ENCODE measurements at regions not wholly inside any gene's neighbourhood (a gene's known extent, or its start where the extent isn't known, plus 50 kb on each side); places are given as distances from the start of the nearest gene placed in this dataset.

DNA sequence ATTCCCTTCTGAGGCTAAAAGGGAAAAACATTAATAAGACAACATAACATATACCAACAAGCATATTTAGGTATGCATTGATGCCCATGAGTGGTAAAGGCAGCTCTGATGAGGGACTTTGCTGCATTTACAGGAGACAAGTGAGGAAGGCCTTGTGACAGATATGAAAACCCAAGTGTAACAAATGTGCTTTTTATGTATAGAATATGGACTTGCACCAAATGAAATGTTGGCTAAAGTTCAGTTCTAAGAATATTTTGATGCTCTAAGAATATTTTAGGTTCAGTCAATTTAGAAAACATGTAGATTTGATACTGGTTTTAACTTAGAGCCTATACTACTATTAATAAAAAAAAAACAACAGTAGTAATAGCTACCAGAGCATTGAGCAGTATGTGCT is 424.7 kb downstream of the LMO4 start (continued):
- TF ChIP-seq, protein P1, sequence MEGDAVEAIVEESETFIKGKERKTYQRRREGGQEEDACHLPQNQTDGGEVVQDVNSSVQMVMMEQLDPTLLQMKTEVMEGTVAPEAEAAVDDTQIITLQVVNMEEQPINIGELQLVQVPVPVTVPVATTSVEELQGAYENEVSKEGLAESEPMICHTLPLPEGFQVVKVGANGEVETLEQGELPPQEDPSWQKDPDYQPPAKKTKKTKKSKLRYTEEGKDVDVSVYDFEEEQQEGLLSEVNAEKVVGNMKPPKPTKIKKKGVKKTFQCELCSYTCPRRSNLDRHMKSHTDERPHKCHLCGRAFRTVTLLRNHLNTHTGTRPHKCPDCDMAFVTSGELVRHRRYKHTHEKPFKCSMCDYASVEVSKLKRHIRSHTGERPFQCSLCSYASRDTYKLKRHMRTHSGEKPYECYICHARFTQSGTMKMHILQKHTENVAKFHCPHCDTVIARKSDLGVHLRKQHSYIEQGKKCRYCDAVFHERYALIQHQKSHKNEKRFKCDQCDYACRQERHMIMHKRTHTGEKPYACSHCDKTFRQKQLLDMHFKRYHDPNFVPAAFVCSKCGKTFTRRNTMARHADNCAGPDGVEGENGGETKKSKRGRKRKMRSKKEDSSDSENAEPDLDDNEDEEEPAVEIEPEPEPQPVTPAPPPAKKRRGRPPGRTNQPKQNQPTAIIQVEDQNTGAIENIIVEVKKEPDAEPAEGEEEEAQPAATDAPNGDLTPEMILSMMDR (IDR thresholded peaks at IDR 0.05), result no peak

GRCh38 chr1:87754139-87754538 is 425.5 kb downstream of the LMO4 start:
- H3K27ac Mint-ChIP-seq, result no peak overlapping the region
- ATAC-seq (no peak), DNase-seq (ENCODE audit: low spot score) (no peak)
- POLR2A ChIA-PET, result no interaction called here
- CTCF ChIA-PET, result no interaction called here
- no peak for TF ChIP-seq NFE2L1 (CRISPR knock-in tag; IDR thresholded peaks at IDR 0.05)
- no peak for TF ChIP-seq RORB (CRISPR knock-in tag; IDR thresholded peaks at IDR 0.05)
- TF ChIP-seq, protein P2, sequence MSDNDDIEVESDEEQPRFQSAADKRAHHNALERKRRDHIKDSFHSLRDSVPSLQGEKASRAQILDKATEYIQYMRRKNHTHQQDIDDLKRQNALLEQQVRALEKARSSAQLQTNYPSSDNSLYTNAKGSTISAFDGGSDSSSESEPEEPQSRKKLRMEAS (CRISPR knock-in tag; IDR thresholded peaks at IDR 0.05), result no peak
- TF ChIP-seq SOX15 (CRISPR knock-in tag; IDR thresholded peaks at IDR 0.05), result no peak
- TF ChIP-seq FOXK1 (CRISPR knock-in tag; IDR thresholded peaks at IDR 0.05), result no peak
- TF ChIP-seq, protein P3, sequence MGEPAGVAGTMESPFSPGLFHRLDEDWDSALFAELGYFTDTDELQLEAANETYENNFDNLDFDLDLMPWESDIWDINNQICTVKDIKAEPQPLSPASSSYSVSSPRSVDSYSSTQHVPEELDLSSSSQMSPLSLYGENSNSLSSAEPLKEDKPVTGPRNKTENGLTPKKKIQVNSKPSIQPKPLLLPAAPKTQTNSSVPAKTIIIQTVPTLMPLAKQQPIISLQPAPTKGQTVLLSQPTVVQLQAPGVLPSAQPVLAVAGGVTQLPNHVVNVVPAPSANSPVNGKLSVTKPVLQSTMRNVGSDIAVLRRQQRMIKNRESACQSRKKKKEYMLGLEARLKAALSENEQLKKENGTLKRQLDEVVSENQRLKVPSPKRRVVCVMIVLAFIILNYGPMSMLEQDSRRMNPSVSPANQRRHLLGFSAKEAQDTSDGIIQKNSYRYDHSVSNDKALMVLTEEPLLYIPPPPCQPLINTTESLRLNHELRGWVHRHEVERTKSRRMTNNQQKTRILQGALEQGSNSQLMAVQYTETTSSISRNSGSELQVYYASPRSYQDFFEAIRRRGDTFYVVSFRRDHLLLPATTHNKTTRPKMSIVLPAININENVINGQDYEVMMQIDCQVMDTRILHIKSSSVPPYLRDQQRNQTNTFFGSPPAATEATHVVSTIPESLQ (CRISPR knock-in tag; IDR thresholded peaks at IDR 0.05), result no peak
- no peak for TF ChIP-seq ZNF232 (CRISPR knock-in tag; IDR thresholded peaks at IDR 0.05)
- TF ChIP-seq GRHL2 (CRISPR knock-in tag; IDR thresholded peaks at IDR 0.05; ENCODE audit: insufficient replicate concordance, severe bottlenecking), result no peak
- TF ChIP-seq MLX (CRISPR knock-in tag; IDR thresholded peaks at IDR 0.05), result no peak
- peaks cover 9% of the 10 kb centered on the region for H3K9me3 Mint-ChIP-seq
- H3K36me3 Mint-ChIP-seq, result 0 out of 2 replicates have a peak, but pooled peaks cover 2% of the 10 kb centered on the region
- no peaks in the 10 kb centered on the region for H3K4me1 Mint-ChIP-seq
- no peak overlapping the region for H3K4me3 Mint-ChIP-seq
- H3K27me3 Mint-ChIP-seq (ENCODE audit: low read depth), result no peaks in the 10 kb centered on the region

- ChIA-PET CTCF (no interaction called here), POLR2A (no interaction called here)
- ATAC-seq (no peak), DNase-seq (ENCODE audit: low spot score) (no peak)
- H3K36me3 Mint-ChIP-seq, result 0 out of 2 replicates have a peak, but pooled peaks cover 2% of the 10 kb centered on the region
- no peak overlapping the region for H3K27ac Mint-ChIP-seq
- no peak overlapping the region for H3K4me3 Mint-ChIP-seq
- H3K9me3 Mint-ChIP-seq, result peaks cover 9% of the 10 kb centered on the region
- H3K4me1 Mint-ChIP-seq, result no peaks in the 10 kb centered on the region
- TF ChIP-seq CREM (CRISPR knock-in tag; IDR thresholded peaks at IDR 0.05) (no peak), NFE2L1 (CRISPR knock-in tag; IDR thresholded peaks at IDR 0.05) (no peak), ZNF232 (CRISPR knock-in tag; IDR thresholded peaks at IDR 0.05) (no peak), ZNF671 (CRISPR knock-in tag; IDR thresholded peaks at IDR 0.05) (no peak), FOXK1 (CRISPR knock-in tag; IDR thresholded peaks at IDR 0.05) (no peak), NR2C2 (CRISPR knock-in tag; IDR thresholded peaks at IDR 0.05) (no peak), NR1H2 (CRISPR knock-in tag; IDR thresholded peaks at IDR 0.05) (no peak), ETV6 (CRISPR knock-in tag; IDR thresholded peaks at IDR 0.05) (no peak), ZBTB21 (CRISPR knock-in tag; IDR thresholded peaks at IDR 0.05; ENCODE audit: borderline replicate concordance) (no peak), USF2 (CRISPR knock-in tag; IDR thresholded peaks at IDR 0.05) (no peak)
- TF ChIP-seq, protein P2 (CRISPR knock-in tag; IDR thresholded peaks at IDR 0.05), result no peak
- H3K27me3 Mint-ChIP-seq (ENCODE audit: low read depth), result no peaks in the 10 kb centered on the region
Observed at GRCh38 chr1:87757676-87758075, 429.0 kb downstream of the LMO4 start.
